ENCODE measurements at regions not wholly inside any gene's neighbourhood (a gene's known extent, or its start where the extent isn't known, plus 50 kb on each side); places are given as distances from the start of the nearest gene placed in this dataset.

DNA sequence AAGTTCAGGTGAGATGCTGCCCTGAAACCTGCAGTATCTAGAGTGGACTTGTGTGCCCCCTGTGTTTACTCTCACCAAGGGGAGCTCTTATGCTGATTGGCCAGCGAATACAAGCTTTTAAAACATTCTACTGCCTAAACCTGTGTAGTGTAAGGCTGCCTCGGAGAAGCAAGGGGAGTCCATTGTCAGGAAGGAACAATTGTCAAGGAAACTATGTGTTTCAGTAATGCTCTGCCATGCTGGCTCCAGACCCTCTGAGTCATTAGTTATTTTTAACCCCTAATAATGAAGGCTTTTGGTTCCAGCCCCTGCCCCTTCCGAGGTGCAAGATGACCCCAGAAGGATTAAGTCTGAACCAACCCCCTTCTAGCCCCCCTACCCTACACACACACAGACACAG, 66.1 kb upstream of the CHMP2B start:
- TF ChIP-seq, protein P1, sequence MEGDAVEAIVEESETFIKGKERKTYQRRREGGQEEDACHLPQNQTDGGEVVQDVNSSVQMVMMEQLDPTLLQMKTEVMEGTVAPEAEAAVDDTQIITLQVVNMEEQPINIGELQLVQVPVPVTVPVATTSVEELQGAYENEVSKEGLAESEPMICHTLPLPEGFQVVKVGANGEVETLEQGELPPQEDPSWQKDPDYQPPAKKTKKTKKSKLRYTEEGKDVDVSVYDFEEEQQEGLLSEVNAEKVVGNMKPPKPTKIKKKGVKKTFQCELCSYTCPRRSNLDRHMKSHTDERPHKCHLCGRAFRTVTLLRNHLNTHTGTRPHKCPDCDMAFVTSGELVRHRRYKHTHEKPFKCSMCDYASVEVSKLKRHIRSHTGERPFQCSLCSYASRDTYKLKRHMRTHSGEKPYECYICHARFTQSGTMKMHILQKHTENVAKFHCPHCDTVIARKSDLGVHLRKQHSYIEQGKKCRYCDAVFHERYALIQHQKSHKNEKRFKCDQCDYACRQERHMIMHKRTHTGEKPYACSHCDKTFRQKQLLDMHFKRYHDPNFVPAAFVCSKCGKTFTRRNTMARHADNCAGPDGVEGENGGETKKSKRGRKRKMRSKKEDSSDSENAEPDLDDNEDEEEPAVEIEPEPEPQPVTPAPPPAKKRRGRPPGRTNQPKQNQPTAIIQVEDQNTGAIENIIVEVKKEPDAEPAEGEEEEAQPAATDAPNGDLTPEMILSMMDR (IDR thresholded peaks at IDR 0.05), result no peak

DNA sequence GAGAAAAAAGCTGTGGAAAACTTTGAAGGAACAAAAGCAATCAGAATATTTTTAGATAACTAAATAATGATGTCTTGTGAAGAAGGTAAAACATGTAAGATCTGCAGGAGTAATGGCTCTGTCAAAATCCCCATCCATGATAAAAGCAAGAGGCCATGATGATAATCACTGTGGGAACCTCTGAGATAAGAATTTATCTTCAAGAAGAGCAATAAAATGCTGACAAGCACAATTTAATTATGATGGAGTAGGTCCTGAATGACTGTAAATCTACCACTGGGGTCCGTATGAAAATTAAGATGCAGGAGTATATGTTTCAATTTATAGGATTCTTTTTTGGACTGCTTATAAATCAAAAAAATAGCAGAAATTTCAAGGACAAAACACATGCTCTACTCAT, 68.3 kb upstream of the CHMP2B start:
- TF ChIP-seq, protein P1 (IDR thresholded peaks at IDR 0.05), result no peak

- TF ChIP-seq, protein P1 (IDR thresholded peaks at IDR 0.05), result no peak
These were observed 79.1 kb upstream of the CHMP2B start for GRCh38 chr3:87148020-87148419.

DNA sequence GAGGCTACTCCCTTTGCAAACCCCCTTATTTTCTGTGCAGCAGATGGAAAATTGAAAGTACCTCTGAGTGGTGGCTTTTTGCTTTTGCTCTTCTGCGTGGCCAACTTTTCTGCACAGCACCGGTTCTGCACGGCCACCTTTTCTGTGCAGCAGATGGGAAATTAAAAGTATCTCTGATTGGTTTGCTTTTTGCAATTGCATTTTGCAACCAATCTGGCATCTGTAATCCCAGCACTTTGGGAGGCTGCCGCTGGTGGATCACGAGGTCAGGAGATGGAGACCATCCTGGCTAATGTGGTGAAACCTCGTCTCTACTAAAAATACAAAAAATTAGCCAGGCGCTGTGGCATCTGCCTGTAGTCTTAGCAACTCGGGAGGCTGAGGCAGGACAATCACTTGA, 79.5 kb upstream of the CHMP2B start:
- TF ChIP-seq, protein P1 (IDR thresholded peaks at IDR 0.05), result no peak

DNA sequence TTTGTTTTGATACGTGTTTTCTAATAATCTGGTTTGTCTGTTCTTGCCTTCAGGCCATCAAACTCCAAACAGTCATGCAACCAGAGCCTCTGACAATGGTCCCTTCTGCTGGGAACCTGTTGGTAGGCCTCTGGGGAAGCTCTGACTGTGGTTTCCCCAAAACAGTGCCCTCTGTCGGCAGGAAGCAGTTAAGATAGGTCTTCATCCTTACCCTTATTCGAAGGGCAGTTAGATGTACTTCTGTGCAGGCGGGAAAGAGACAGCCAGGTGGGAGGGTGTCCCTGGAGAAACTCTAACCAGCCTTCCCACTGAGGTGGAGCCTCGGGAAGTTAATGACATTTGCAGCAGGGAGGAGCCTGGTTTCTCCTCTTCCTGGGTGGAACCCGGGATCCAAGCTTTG, 81.6 kb upstream of the CHMP2B start:
- TF ChIP-seq, protein P1 (IDR thresholded peaks at IDR 0.05), result peak; percentile 52; the same call in 1 of the 2 replicates

DNA sequence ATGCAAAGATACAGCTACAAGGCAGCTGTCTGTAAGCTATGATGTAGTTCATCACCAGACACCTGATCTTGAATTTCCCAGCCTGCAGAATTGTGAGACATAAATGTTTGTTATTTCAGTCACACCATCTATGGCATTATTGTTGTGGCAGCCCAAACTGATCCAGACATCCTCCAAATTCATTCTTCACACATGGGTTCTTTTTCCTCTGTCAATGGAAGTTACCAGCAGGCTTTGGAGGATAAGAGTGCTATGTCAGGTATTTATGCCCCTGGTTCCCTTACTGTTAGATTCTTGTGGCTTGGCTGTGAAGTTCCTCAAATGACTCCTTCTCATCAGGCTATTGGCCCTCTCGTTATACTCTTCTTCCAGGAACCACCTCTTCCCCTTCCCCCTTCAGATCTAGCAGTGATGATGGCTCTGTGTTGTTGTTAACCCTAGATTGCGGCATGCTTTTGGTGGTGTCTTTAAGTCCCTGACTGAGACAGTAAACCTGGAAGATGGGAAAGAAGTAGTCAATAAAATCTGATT, 91.0 kb upstream of the CHMP2B start:
- TF ChIP-seq, protein P1 (IDR thresholded peaks at IDR 0.05), result no peak

- TF ChIP-seq, protein P1 (IDR thresholded peaks at IDR 0.05), result no peak
These were observed 91.7 kb upstream of the CHMP2B start for GRCh38 chr3:87135412-87135811.

DNA sequence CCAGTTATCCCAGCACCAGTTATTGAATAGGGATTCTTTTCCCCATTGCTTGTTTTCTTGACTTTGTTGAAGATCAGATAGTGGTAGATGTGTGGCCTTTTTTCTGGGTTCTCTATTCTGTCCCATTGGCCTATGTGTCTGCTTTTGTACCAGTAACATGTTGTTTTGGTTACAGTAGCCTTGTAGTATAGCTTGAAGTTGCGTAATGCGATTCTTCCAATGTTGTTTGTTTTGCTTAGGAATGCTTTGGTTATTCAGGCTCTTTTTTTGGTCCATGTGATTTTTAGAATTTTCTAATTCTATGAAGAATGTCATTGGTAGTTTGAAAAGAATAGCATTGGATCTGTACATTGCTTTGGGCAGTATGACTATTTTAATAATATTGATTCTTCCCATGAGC, 94.3 kb upstream of the CHMP2B start:
- TF ChIP-seq, protein P1 (IDR thresholded peaks at IDR 0.05), result no peak
